K562 (cell line): ENCODE measurements at regions not wholly inside any gene's neighbourhood (a gene's known extent, or its start where the extent isn't known, plus 50 kb on each side); places are given as distances from the start of the nearest gene placed in this dataset.

Source experiments
- ATAC-seq: fragments of 200-7000 bp; cut with Tn5 transposase; 3 replicates; pipeline ENCODE4 v1.9.1; 2020; ENCODE audit warnings: moderate library complexity
- BruUV-seq: library from RNA; stranded (reverse); fragments of 400-500 nt; replicated peaks from 2 replicates; lab custom pipeline; 2021; lab: Mats Ljungman, UMichigan
- CTCF ChIA-PET: fragments of 300-600 bp; formaldehyde crosslinking; extraction: SDS; loops from one replicate; lab custom pipeline; 2021; ENCODE audit warnings: low intra/inter-chr PET ratio; lab: Yijun Ruan, JAX
- POLR2A ChIA-PET: fragments of 300-600, 350-650 bp; sonication (Branson Sonifier 250); formaldehyde crosslinking; extraction: SDS; loops from one replicate; lab custom pipeline; 2021; ENCODE audit warnings: antibody characterized with exemption, inconsistent platforms; lab: Yijun Ruan, JAX
- DNase-seq, 4 experiments: peaks; one replicate each; pipeline versions ENCODE4 v3.0.0 to v3.0.0-alpha.2; 2011 to 2018; ENCODE audit warnings: low spot score in 3 of 4, mixed read lengths in 3 of 4; ENCODE audit errors: extremely low read depth in 1 of 4
- FAIRE-seq: peaks from 2 replicates; lab custom pipeline; 2011; peaks lifted over from hg19 to GRCh38; lab: Jason Lieb, UNC
- H2AFZ ChIP-seq: 2 replicates; pipeline ENCODE4 v1.6.0; 2011; ENCODE audit warnings: low read depth, low read length, control low read depth, inconsistent platforms
- H3K27ac ChIP-seq: fragments of 200-600 bp; 3 replicates; pipeline ENCODE4 v1.8.0; 2011; ENCODE audit warnings: low read depth, mild to moderate bottlenecking, control low read depth, inconsistent platforms, low read length, moderate library complexity, mixed read lengths; ENCODE audit errors: extremely low read depth
- H3K27me3 ChIP-seq, 2 experiments: fragments of 300-600 bp in 1 of 2; 2 replicates in 1 of 2; 3 replicates in 1 of 2; pipeline versions ENCODE4 v1.6.0 to v1.8.0; 2011; ENCODE audit warnings: inconsistent platforms in 2 of 2, low read length in 2 of 2, mild to moderate bottlenecking in 1 of 2, mixed read lengths in 1 of 2, moderate library complexity in 1 of 2; ENCODE audit not compliant: control insufficient read depth in 2 of 2, insufficient read depth in 2 of 2
- H3K36me3 ChIP-seq: fragments of 300-600 bp; 3 replicates; pipeline ENCODE4 v1.8.0; 2011; ENCODE audit warnings: mild to moderate bottlenecking, low read length, inconsistent platforms; ENCODE audit not compliant: control insufficient read depth, insufficient read depth
- H3K4me1 ChIP-seq, 2 experiments: fragments of 200-600 bp in 1 of 2; replicated peaks in 1 of 2; 2 replicates in 1 of 2; 3 replicates in 1 of 2; pipeline versions ENCODE4 v1.5.1 to v1.8.0; 2011; ENCODE audit warnings: inconsistent platforms in 2 of 2, low read length in 2 of 2, mild to moderate bottlenecking in 1 of 2, mixed read lengths in 1 of 2, moderate library complexity in 1 of 2; ENCODE audit not compliant: control insufficient read depth in 2 of 2, insufficient read depth in 2 of 2
- H3K4me2 ChIP-seq: 2 replicates; pipeline ENCODE4 v1.6.1; 2011; ENCODE audit warnings: low read length, control low read depth, inconsistent platforms, mixed read lengths; ENCODE audit not compliant: insufficient read depth
- H3K4me3 ChIP-seq: fragments of 200-600 bp; sonication (generic), shearing (Covaris generic); 2 replicates; pipeline ENCODE4 v1.5.1; 2016; ENCODE audit warnings: control low read depth, inconsistent platforms
- H3K79me2 ChIP-seq: fragments of 200-600 bp; 3 replicates; pipeline ENCODE4 v1.8.0; 2011; ENCODE audit warnings: low read length, inconsistent platforms; ENCODE audit not compliant: control insufficient read depth, insufficient read depth
- H3K9ac ChIP-seq, 2 experiments: 2 replicates each; pipeline versions ENCODE4 v1.6.0 to v1.6.1; 2011; ENCODE audit warnings: low read depth in 2 of 2, low read length in 2 of 2, control low read depth in 1 of 2, inconsistent platforms in 1 of 2, mild to moderate bottlenecking in 1 of 2, mixed read lengths in 1 of 2; ENCODE audit not compliant: insufficient read depth in 1 of 2
- H3K9me1 ChIP-seq: one replicate; pipeline ENCODE4 v1.6.0; 2011; ENCODE audit warnings: inconsistent platforms, mild to moderate bottlenecking, low read length, moderate library complexity; ENCODE audit not compliant: control insufficient read depth, insufficient read depth
- H3K9me3 ChIP-seq: replicated peaks from 2 replicates; pipeline ENCODE4 v1.5.1; 2011; ENCODE audit warnings: low read depth, low read length, inconsistent platforms; ENCODE audit not compliant: control insufficient read depth, insufficient read depth
- H4K20me1 ChIP-seq: replicated peaks from 2 replicates; pipeline ENCODE4 v1.6.1; 2011; ENCODE audit warnings: low read length, inconsistent platforms, mixed read lengths; ENCODE audit not compliant: control insufficient read depth, insufficient read depth
- BMI1 ChIP-seq: fragments of 150-350 bp; IDR thresholded peaks from 2 replicates; pipeline ENCODE4 v1.6.1; 2014; ENCODE audit warnings: low read length
- CHD2 ChIP-seq: IDR thresholded peaks from 2 replicates; pipeline ENCODE4 v1.6.1; 2011; ENCODE audit warnings: low read depth, low read length
- DEAF1 ChIP-seq: fragments of 450-650 bp; formaldehyde crosslinking; IDR thresholded peaks from 2 replicates; pipeline ENCODE4 v1.4.0; 2020; ENCODE audit warnings: mild to moderate bottlenecking, moderate library complexity
- ELF2 ChIP-seq: fragments of 250-450 bp; sonication (Bioruptor Pico); IDR thresholded peaks from 2 replicates; pipeline ENCODE4 v1.5.0; 2021; ENCODE audit warnings: mild to moderate bottlenecking
- NCOA6 ChIP-seq: fragments of 450-650 bp; IDR thresholded peaks from 2 replicates; pipeline ENCODE4 v1.6.1; 2017; ENCODE audit warnings: mild to moderate bottlenecking
- SETDB1 ChIP-seq: IDR thresholded peaks from one replicate; pipeline ENCODE4 v1.6.1; 2012; ENCODE audit warnings: low read length, control low read depth, inconsistent platforms
- WGBS: fragments of 100-300 bp; shearing (Covaris generic); methylation state at CpG from one replicate; pipeline ENCODE4 v1.1.6; 2016; ENCODE audit warnings: low coverage, mixed read lengths; ENCODE audit not compliant: insufficient coverage; ENCODE audit errors: missing lambda C conversion rate; 5-methylcytosine and 5-hydroxymethylcytosine counted together
- in situ Hi-C: fragments of 300-500 bp; cut with MboI; formaldehyde crosslinking; loops from 4 replicates; pipeline ENCODE4 v1.15.0; 2018; ENCODE audit warnings: inconsistent platforms, mixed read lengths
- intact Hi-C: fragments of 100-400 bp; cut with micrococcal nuclease; formaldehyde crosslinking; loops from 2 replicates; pipeline ENCODE4 v1.14.2; 2022

- peak overlapping the region; percentile 16; the same call in 1 of the 2 replicates for H3K4me3 ChIP-seq
- CTCF ChIA-PET = no interaction called here
- BruUV-seq = no TSS peak
- no peak for FAIRE-seq
- peak overlapping the region; percentile 49; the same call in 1 of the 2 replicates for H3K4me2 ChIP-seq
- POLR2A ChIA-PET = interaction anchor here (0.6 kb wide), 1 partner anchor 54 kb away, joined by 3 read pairs; no protein-coding TSS in a partner anchor
- H3K27ac ChIP-seq = no peak overlapping the region
- H3K9me1 ChIP-seq = no peaks in the 10 kb centered on the region
- intact Hi-C loops = no loop called here
- H2AFZ ChIP-seq = no peak overlapping the region
- no peak overlapping the region for H3K9ac ChIP-seq
- DNase-seq = no peak
- under 1% methylated on average over 9 of the region's 9 CpGs for WGBS
- H3K27me3 ChIP-seq = no peaks in the 10 kb centered on the region
- no peak for TF ChIP-seq DEAF1 (CRISPR knock-in tag)
- no peak for TF ChIP-seq ELF2 (CRISPR knock-in tag)
- TF ChIP-seq CHD2 = no peak
- no peak for TF ChIP-seq SETDB1
- no peak for TF ChIP-seq NCOA6
- TF ChIP-seq BMI1 = no peak
- TF ChIP-seq, all 486 proteins: peak for 0
- ATAC-seq = no peak
- Histone ChIP-seq H3K9me3 (no peaks in the 10 kb centered on the region), H3K79me2 (no peaks in the 10 kb centered on the region), H4K20me1 (no peaks in the 10 kb centered on the region), H3K36me3 (no peaks in the 10 kb centered on the region), H3K4me1 (no peaks in the 10 kb centered on the region)
- in situ Hi-C loops = no loop called here
Measured at GRCh38 chr18:38941711-38942561, 1376.3 kb upstream of the CELF4 start.
